ENCODE measurements at regions not wholly inside any gene's neighbourhood (a gene's known extent, or its start where the extent isn't known, plus 50 kb on each side); places are given as distances from the start of the nearest gene placed in this dataset.
"Not testable (repeated sequence)": the region's sequence is repeated elsewhere in the genome, so short reads cannot be mapped to it uniquely, and the experiment has no call there.

DNA sequence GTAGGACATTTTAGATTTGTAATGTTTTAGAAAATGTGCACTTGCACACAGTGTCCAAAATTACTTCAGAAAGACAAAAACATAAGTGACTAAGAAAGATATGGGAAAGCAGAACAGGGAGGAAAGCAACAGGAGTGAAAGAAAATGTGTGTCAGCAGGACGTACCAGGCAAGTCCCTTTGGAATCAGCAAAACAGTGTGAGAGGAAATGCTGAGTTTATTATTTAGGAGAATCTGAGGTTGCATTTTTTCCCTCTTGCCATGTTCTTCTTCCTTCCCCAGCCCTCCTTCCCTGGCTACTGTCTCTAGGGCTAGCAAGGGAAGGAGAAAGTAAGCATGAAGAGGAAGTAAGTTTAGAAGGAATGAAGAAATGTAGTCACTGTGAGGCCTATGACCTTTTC lies 67.7 kb upstream of the CD163 start:
- in situ Hi-C loops (cut with HindIII; ENCODE audit: low sequenced_read_pairs), result no loop called here
- no peak for DNase-seq (ENCODE audit: low read depth, low spot score)
- TF ChIP-seq CTCF (IDR thresholded peaks at IDR 0.05; ENCODE audit: low read depth, low read length), result no peak
- no peak overlapping the region for H3K4me3 ChIP-seq (ENCODE audit: low read depth, low read length)

DNA sequence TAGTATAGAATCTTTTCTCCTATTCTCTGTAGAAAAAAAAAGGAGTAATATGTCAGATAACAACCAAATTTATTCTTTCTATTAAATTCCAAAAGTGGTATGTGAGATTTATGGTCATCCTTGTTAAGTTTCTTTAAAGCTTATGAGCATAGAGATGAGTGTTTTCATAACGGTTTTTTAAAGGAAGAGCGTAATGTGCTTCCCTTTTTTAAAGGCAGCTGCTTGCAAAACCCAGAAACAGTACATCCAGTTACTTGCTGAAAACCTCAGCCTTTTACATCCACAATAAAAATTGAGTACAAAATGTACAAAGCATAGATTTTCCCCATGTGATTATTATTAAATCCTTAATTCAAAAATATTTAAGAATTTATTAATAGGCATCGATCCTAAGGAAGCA lies 53.6 kb upstream of the CD163 start:
- no peak for DNase-seq (ENCODE audit: low read depth, low spot score)
- in situ Hi-C loops (cut with HindIII; ENCODE audit: low sequenced_read_pairs), result no loop called here
- no peak for TF ChIP-seq CTCF (IDR thresholded peaks at IDR 0.05; ENCODE audit: low read depth, low read length)
- no peak overlapping the region for H3K4me3 ChIP-seq (ENCODE audit: low read depth, low read length)

GRCh38 chr12:7555752-7556151 lies 52.2 kb upstream of the CD163 start:
- TF ChIP-seq CTCF (IDR thresholded peaks at IDR 0.05; ENCODE audit: low read depth, low read length), result no peak
- H3K4me3 ChIP-seq (ENCODE audit: low read depth, low read length), result no peak overlapping the region
- DNase-seq (ENCODE audit: low read depth, low spot score), result peak; percentile 85
- in situ Hi-C loops (cut with HindIII; ENCODE audit: low sequenced_read_pairs), result no loop called here

GRCh38 chr12:7554831-7555230 lies 51.3 kb upstream of the CD163 start:
- DNase-seq (ENCODE audit: low read depth, low spot score); in situ Hi-C loops (cut with HindIII; ENCODE audit: low sequenced_read_pairs); H3K4me3 ChIP-seq (ENCODE audit: low read depth, low read length): not testable (repeated sequence)
